Gastroesophageal sphincter (tissue), 4 donors: ENCODE measurements at regions not wholly inside any gene's neighbourhood (a gene's known extent, or its start where the extent isn't known, plus 50 kb on each side); places are given as distances from the start of the nearest gene placed in this dataset.

ENCODE experiments used
- ATAC-seq: fragments of 150-250 bp; one replicate; pipeline ENCODE4 v1.9.1; 2016; ENCODE audit warnings: mild to moderate bottlenecking, moderate library complexity
- H3K27ac ChIP-seq, 4 donors: fragments of 200-600 bp; sonication (generic) in 3 of 4; 1 replicate in 3 of 4; 2 replicates in 1 of 4; pipeline ENCODE4 v1.5.1; 2016 to 2019
- H3K27me3 ChIP-seq: fragments of 200-600 bp; sonication (generic); one replicate; pipeline ENCODE4 v1.5.1; 2019
- H3K36me3 ChIP-seq, 2 donors: fragments of 200-600 bp; sonication (generic); one replicate each; pipeline ENCODE4 v1.5.1; 2019; ENCODE audit warnings: control low read depth in 1 of 2
- H3K4me1 ChIP-seq, 3 donors: fragments of 200-600 bp; sonication (generic); 1 replicate in 2 of 3; 2 replicates in 1 of 3; pipeline ENCODE4 v1.5.1; 2016 to 2019; ENCODE audit warnings: control low read depth in 2 of 3
- H3K4me3 ChIP-seq, 2 donors: fragments of 200-600 bp; sonication (generic); one replicate each; pipeline ENCODE4 v1.5.1; 2019; ENCODE audit warnings: mild to moderate bottlenecking in 1 of 2, moderate library complexity in 1 of 2
- H3K9me3 ChIP-seq, 3 donors: fragments of 200-600 bp; sonication (generic); one replicate each; pipeline ENCODE4 v1.5.1; 2017 to 2019; ENCODE audit warnings: control low read depth in 2 of 3
- CTCF ChIP-seq, 4 experiments: fragments of 200-600 bp in 2 of 4; fragments of 450-650 bp in 2 of 4; sonication (generic) in 1 of 4; IDR thresholded peaks; one replicate each; pipeline ENCODE4 v1.5.1; 2017 to 2019; ENCODE audit warnings: antibody characterized with exemption in 4 of 4, mild to moderate bottlenecking in 2 of 4, moderate library complexity in 2 of 4
- EP300 ChIP-seq: sonication (generic); formaldehyde crosslinking; IDR thresholded peaks from one replicate; pipeline ENCODE4 v1.6.1; 2017; ENCODE audit warnings: antibody characterized with exemption, mild to moderate bottlenecking
- POLR2A ChIP-seq, 2 donors: fragments of 450-650 bp; IDR thresholded peaks; one replicate each; pipeline ENCODE4 v1.6.1; 2017; ENCODE audit warnings: antibody characterized with exemption in 2 of 2, mild to moderate bottlenecking in 2 of 2, moderate library complexity in 1 of 2
- POLR2AphosphoS5 ChIP-seq: sonication (generic); formaldehyde crosslinking; IDR thresholded peaks from one replicate; pipeline ENCODE4 v1.6.1; 2017; ENCODE audit warnings: antibody characterized with exemption
- WGBS, 2 donors: methylation state at CpG; one replicate each; pipeline ENCODE4 v1.1.5; 2018; ENCODE audit warnings: low coverage in 1 of 2; 5-methylcytosine and 5-hydroxymethylcytosine counted together

DNA sequence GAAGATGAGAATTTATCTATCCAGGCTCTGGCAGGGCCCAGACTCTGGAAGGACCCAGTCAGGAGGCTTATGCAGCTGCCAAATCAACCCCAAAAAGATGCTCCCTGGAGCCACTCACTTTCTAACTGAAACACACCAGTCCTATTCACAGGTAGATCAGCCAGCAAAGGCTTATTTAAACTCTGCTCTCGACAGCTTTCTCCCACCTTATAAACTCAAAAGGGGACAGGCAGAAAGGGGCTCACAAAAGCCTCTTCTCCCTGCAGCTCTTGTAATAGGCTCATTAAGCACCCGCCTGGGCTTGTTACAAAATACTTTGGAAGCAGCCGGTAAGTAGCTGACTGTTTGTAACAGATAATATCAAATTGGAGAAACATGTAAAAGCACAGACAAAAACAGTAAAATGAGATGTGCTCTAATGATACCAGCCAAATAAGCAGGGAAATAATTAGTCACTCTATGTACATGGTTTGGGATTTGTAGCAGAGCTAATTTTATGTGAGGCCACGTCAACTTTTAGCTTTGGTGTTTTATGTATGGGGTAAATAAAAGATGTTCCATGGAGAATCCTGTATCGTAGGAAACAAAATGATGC lies 213.8 kb downstream of the NR2F2 start:
- Histone ChIP-seq H3K9me3 (no peaks in the 10 kb centered on the region), H3K4me3 (no peak overlapping the region), H3K4me1 (no peaks in the 10 kb centered on the region), H3K27ac (no peak overlapping the region), H3K27me3 (no peaks in the 10 kb centered on the region), H3K36me3 (no peaks in the 10 kb centered on the region)
- TF ChIP-seq CTCF (IDR thresholded peaks at IDR 0.05) (no peak), POLR2AphosphoS5 (no peak), POLR2A (IDR thresholded peaks at IDR 0.05) (no peak), EP300 (no peak)
- no peak for ATAC-seq
- 57 to 89% methylated on average over 3 to 4 of the region's 5 CpGs for WGBS, 2 donors

GRCh38 chr15:96549136-96549535 lies 218.6 kb downstream of the NR2F2 start:
- no peaks in the 10 kb centered on the region for H3K4me1 ChIP-seq
- TF ChIP-seq EP300 = no peak
- no peak for TF ChIP-seq POLR2A (IDR thresholded peaks at IDR 0.05)
- no peak for TF ChIP-seq CTCF (IDR thresholded peaks at IDR 0.05)
- no peak for TF ChIP-seq POLR2AphosphoS5
- H3K36me3 ChIP-seq = no peaks in the 10 kb centered on the region
- ATAC-seq = no peak
- H3K4me3 ChIP-seq = no peak overlapping the region
- no peaks in the 10 kb centered on the region for H3K27me3 ChIP-seq
- H3K27ac ChIP-seq = no peak overlapping the region
- 83 to 94% methylated on average over 1 of the region's 1 CpG for WGBS, 2 donors
- H3K9me3 ChIP-seq = no peaks in the 10 kb centered on the region

DNA sequence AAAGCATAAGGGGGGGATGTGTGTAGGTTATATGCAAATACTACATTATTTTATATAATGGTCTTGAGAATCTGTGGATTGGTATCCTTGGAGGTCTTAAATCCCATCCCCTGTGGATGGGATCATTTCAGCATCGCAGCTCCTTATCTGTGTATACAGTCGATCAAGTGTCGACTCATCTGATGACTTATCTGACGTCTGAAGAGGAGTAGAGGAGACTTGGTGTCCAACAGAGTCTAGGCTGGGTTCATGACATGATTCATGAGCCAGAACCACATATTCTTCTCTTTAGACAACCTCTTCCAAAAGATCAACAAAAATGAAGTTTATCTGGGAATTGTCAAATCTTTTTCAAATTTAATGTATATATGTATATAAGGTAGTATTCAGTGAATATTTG lies 220.7 kb downstream of the NR2F2 start:
- H3K4me1 ChIP-seq = no peaks in the 10 kb centered on the region
- 78 to 80% methylated on average over 1 to 4 of the region's 4 CpGs for WGBS, 2 donors
- TF ChIP-seq POLR2AphosphoS5 (no peak), CTCF (IDR thresholded peaks at IDR 0.05) (no peak), EP300 (no peak), POLR2A (IDR thresholded peaks at IDR 0.05) (no peak)
- ATAC-seq = no peak
- no peaks in the 10 kb centered on the region for H3K27me3 ChIP-seq
- no peaks in the 10 kb centered on the region for H3K9me3 ChIP-seq
- H3K27ac ChIP-seq = no peak overlapping the region
- no peak overlapping the region for H3K4me3 ChIP-seq
- no peaks in the 10 kb centered on the region for H3K36me3 ChIP-seq

GRCh38 chr15:96551722-96552121 lies 221.2 kb downstream of the NR2F2 start:
- H3K4me1 ChIP-seq = no peaks in the 10 kb centered on the region
- no peaks in the 10 kb centered on the region for H3K27me3 ChIP-seq
- no peaks in the 10 kb centered on the region for H3K9me3 ChIP-seq
- WGBS, 2 donors = 71 to 83% methylated on average over 2 to 3 of the region's 3 CpGs
- TF ChIP-seq POLR2A (IDR thresholded peaks at IDR 0.05) (no peak), EP300 (no peak), POLR2AphosphoS5 (no peak)
- no peaks in the 10 kb centered on the region for H3K36me3 ChIP-seq
- ATAC-seq = no peak
- no peak overlapping the region for H3K4me3 ChIP-seq
- H3K27ac ChIP-seq = no peak overlapping the region

DNA sequence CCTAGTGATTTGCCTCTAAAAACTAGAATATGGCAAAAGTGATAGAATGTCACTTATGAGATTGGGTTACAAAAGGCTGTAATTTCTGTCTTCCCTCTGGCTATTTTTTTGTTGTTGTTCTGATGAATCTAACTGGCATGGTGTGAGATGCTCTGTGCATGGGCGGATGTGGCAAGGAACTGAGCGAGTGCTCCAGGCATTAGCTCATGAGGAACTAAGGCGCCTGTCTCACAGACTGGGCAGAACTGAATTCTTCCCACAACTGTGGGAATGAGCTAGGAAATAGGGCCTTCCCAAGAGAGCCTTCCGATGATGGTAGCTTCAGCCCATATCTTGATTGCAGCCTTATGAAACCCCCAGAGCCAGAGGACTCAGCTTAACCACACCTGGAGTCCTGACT lies 222.5 kb downstream of the NR2F2 start:
- no peak for ATAC-seq
- H3K9me3 ChIP-seq = no peaks in the 10 kb centered on the region
- TF ChIP-seq EP300 (no peak), CTCF (IDR thresholded peaks at IDR 0.05) (no peak), POLR2A (IDR thresholded peaks at IDR 0.05) (no peak), POLR2AphosphoS5 (no peak)
- no peak overlapping the region for H3K27ac ChIP-seq
- H3K27me3 ChIP-seq = no peaks in the 10 kb centered on the region
- 91% methylated on average over 4 of the region's 4 CpGs; no CpG with 5 or more reads in 1 of the 2 donors for WGBS, 2 donors
- H3K4me3 ChIP-seq = no peak overlapping the region
- H3K36me3 ChIP-seq = no peaks in the 10 kb centered on the region
- H3K4me1 ChIP-seq = no peaks in the 10 kb centered on the region
